ENCODE measurements at regions not wholly inside any gene's neighbourhood (a gene's known extent, or its start where the extent isn't known, plus 50 kb on each side); places are given as distances from the start of the nearest gene placed in this dataset.
"Not testable (repeated sequence)": the region's sequence is repeated elsewhere in the genome, so short reads cannot be mapped to it uniquely, and the experiment has no call there.

GRCh38 chr14:86750488-86750887 lies 1220.5 kb downstream of the FLRT2 start:
- TF ChIP-seq POLR2A (IDR thresholded peaks at IDR 0.05; ENCODE audit: low read depth, low read length); RAD21 (IDR thresholded peaks at IDR 0.05; ENCODE audit: low read length); BHLHE40 (IDR thresholded peaks at IDR 0.05; ENCODE audit: low read depth, low read length); MAFK (IDR thresholded peaks at IDR 0.05; ENCODE audit: low read depth, low read length): not testable (repeated sequence)
- TF ChIP-seq, protein P1, sequence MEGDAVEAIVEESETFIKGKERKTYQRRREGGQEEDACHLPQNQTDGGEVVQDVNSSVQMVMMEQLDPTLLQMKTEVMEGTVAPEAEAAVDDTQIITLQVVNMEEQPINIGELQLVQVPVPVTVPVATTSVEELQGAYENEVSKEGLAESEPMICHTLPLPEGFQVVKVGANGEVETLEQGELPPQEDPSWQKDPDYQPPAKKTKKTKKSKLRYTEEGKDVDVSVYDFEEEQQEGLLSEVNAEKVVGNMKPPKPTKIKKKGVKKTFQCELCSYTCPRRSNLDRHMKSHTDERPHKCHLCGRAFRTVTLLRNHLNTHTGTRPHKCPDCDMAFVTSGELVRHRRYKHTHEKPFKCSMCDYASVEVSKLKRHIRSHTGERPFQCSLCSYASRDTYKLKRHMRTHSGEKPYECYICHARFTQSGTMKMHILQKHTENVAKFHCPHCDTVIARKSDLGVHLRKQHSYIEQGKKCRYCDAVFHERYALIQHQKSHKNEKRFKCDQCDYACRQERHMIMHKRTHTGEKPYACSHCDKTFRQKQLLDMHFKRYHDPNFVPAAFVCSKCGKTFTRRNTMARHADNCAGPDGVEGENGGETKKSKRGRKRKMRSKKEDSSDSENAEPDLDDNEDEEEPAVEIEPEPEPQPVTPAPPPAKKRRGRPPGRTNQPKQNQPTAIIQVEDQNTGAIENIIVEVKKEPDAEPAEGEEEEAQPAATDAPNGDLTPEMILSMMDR (conservative IDR thresholded peaks at IDR 0.05; ENCODE audit: low read depth, low read length) = not testable (repeated sequence)

All from IMR-90 (cell line).